GM19463 (cell line): ENCODE measurements at regions not wholly inside any gene's neighbourhood (a gene's known extent, or its start where the extent isn't known, plus 50 kb on each side); places are given as distances from the start of the nearest gene placed in this dataset.
"Not testable (repeated sequence)": the region's sequence is repeated elsewhere in the genome, so short reads cannot be mapped to it uniquely, and the experiment has no call there.

ENCODE experiments used
- ATAC-seq: cut with Tn5 transposase; IDR thresholded peaks from one replicate; pipeline ENCODE4 v1.9.1; 2021; ENCODE audit warnings: mild to moderate bottlenecking, moderate library complexity; ENCODE audit not compliant: unreplicated experiment

GRCh38 chr4:124075276-124075675 is 637.3 kb downstream of the ANKRD50 start:
- not testable (repeated sequence) for ATAC-seq

GRCh38 chr4:124079174-124079780 is 633.3 kb downstream of the ANKRD50 start:
- no peak for ATAC-seq

DNA sequence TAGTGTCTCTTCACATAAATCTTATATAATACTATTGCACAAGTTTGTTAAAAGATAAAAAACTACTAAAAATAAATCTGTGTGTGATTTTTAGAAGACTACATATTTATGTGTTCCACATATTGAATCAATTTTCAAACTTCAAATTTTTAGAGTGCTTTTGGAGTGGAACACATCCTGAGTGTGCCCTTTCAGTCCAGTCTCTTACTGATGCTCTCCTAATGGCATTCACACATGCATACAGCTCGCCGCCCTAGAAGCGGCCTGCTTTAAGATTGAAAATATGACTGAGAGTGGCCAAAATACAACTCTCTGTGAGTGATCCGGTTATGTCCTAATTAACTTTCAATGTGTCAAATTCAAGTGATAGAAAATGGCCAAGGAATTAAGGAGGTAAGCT is 628.8 kb downstream of the ANKRD50 start:
- no peak for ATAC-seq

GRCh38 chr4:124085561-124086180 is 626.9 kb downstream of the ANKRD50 start:
- no peak for ATAC-seq

DNA sequence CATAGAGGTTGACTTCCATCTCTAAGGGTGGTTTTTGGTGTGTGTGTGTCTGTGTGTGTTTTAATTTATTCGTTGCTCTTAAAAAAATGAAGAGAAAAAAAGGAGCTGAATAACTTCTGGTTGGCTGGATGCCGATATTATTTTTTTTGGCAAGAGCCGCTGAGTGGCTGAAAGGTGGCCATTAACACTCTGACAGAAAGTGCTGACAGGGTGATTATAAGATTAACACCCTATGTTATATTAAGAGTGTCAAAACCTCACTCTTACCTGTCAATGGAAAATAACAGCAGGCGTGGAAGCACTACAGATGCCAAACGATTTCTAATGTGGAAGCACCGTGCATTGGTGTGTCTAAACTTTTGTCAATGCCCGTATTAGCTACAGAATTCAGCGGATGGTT is 622.5 kb downstream of the ANKRD50 start:
- no peak for ATAC-seq

DNA sequence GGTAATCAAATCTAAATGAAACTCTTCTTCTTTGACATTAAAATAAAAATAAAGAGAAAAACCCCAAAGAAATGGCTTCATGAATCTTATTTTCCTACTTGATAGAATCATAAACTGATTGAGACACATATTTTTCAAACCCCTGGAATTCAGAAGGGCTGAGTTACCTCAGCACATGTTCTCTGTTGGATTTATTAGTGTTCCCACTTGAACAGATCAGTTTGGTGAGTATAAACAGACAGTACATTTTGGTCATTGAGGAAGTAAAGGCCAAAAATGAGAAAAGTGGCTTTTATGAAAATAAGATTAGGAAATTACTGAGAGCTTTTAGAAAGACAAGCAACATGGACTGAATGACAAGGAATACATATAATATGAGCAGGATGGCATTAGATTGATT is 620.4 kb downstream of the ANKRD50 start:
- ATAC-seq = no peak

- ATAC-seq = no peak
These were observed 620.0 kb downstream of the ANKRD50 start for GRCh38 chr4:124092541-124092984.

- ATAC-seq = no peak
These were observed 616.9 kb downstream of the ANKRD50 start for GRCh38 chr4:124095621-124096020.

GRCh38 chr4:124096290-124096689 is 616.2 kb downstream of the ANKRD50 start:
- no peak for ATAC-seq

DNA sequence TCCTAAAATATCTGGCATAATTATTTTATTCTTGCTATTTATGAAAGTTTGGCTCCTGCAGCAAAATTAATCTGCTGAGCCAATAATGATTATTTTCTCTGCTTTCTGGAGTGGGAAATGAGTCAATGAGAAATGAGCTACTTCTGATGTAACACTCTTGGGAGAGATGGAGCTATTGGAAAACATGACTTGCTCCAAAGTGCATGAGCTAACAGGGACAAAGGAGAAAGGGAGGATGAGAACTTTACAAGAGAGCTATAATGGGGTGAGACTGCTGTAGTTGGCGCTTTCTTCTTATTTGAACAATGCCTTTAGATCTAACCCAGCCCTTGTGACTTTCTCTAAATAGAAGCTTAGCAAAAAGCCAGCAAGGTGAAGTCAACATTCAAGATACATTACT is 615.1 kb downstream of the ANKRD50 start:
- no peak for ATAC-seq

DNA sequence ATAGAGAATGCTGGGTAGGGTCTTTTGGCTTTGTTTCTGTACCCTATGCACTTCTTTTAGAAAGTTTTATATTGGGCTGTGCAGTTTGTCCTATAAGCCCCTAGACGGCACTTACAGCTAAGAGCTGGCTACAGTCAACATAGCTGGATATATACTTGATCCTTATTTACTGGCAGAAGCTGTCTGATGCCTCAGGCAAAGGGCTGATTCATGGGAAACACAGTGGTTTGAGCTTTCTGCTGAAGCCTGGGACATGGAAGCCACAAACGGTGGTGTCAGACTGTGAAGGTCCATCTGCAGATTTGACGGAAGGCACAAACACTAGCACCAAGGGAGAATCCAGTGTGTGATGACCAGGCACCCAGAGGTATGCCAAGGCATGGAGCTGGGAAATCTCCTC is 608.4 kb downstream of the ANKRD50 start:
- ATAC-seq = no peak

GRCh38 chr4:124104628-124105027 is 607.9 kb downstream of the ANKRD50 start:
- ATAC-seq = no peak

DNA sequence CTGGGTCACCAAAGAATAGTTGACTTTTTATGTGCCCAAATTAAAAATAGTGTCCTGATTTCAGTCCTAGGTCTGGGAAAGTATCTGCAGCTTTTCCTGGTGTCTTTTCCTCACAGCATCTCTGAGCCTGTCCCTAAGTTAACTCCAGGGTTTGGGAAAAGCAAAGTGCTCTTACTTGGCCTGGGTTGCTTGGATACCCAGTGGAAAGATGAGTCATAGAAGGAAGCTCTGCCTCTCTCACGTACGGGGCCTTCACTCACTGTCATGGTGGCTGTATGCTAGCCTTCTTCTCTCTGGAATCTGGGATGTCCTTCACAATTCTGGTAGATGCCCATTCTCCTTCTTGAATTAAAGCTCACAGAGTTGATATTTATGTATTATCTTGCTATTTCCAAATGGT is 607.3 kb downstream of the ANKRD50 start:
- no peak for ATAC-seq

DNA sequence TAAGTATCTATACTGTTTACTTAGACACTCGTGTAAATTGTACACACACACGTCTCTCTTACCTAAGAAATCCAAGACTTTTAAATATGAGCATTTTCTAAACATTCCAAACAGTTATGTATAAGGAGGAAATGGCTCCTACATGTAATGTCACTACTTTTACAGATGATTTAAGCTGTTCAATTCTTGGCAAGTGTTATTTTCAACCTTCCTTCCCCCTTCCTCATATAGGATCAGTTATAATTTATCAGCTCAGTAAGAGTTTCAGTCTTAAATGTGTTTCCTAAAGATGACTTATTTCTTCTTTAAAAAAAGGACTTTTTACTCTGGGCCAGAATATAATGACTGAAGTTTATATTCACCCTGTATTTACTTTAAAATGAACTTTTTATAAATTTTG is 601.1 kb downstream of the ANKRD50 start:
- no peak for ATAC-seq

GRCh38 chr4:124111922-124112321 is 600.6 kb downstream of the ANKRD50 start:
- ATAC-seq = no peak

- ATAC-seq = no peak
These were observed 594.5 kb downstream of the ANKRD50 start for GRCh38 chr4:124118061-124118460.

DNA sequence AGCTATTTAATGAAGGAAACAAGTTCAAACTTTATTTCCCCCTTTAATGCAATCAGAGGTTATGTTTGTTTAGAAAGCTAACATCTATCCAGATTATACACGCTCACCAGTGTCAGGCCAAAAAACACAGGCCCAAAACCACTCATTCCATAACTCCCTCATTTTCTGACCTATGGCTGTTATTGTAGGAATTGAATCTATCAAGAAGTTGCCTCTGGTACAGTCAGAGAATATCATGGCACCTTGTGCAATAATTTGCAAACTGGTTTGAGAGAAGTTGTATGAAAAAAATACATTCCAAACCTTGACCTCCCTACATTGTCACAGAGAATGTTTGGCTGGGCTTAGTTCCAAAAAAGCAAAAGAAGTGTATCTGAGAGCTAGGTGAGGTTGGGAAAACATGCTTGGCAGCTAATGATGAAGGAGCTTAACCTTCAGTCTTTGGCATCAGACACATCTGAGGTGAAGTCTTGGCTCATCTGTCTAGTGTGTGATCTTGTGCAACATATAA is 591.0 kb downstream of the ANKRD50 start:
- no peak for ATAC-seq

DNA sequence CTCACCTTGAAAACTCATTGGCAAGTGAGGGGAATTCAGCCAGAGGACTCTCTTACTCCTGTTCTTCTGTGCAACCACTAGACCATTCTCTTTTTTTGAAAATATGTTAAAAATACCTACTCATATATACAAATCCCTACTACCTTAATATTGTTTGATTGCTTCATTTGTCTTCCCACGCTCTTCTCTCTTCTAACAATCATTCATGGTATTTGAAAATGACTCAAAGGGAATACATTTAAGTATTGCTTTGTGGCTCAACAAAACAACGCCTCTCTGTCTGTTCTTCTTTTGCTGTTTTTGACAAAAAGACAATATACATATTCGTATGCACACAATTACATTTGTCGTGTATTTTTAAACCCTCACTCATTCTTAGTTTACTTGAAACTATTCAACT is 589.4 kb downstream of the ANKRD50 start:
- ATAC-seq = no peak

DNA sequence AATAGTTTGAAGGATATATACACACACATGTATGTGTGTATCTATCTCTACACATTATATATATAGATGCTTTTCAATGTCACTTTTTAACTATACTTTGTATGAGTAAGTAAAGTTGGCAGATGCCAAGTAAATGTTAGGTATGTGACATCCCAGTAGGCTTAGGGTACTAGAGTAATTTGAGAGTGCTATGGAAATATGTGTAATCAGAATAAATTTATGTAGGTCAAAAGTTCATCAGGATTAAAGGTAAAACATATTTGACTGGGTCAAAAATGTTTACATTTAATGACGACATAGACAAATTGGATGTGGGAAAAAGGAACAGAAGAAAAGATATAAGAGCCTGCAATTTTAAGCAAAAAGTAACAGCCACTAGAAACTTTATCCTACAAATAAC is 588.8 kb downstream of the ANKRD50 start:
- ATAC-seq = no peak

DNA sequence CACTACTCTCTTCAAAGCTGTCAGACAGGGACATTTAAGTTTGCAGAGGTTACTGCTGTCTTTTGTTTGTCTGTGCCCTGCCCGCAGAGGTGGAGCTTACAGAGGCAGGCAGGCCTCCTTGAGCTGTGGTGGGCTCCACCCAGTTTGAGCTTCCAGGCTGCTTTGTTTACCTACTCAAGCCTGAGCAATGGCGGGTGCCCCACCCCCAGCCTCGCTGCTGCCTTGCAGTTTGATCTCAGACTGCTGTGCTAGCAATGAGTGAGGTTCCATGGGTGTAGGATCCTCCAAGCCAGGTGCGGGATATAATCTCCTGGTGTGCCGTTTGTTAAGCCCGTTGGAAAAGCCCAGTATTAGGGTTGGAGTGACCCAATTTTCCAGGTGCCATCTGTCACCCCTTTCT is 581.2 kb downstream of the ANKRD50 start:
- ATAC-seq = not testable (repeated sequence)

GRCh38 chr4:124132161-124132560 is 580.4 kb downstream of the ANKRD50 start:
- ATAC-seq = no peak

DNA sequence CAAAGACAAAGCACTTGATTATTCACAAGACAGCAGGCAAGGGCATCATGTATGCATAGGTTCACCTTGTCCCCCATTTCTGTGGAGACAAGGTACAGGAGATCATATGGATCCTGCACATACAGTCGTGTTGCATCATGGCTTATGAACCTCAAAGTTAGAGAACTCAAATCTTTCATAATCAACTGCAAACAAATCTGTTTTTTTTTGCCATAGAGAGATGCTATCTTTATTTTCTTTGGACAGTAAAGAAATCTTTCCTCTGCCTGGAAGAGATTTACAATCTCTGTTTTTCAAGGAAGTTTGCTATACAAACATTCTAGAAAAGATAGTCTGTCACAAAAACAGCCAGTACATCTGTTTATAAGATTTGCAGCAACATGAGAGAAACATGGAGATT is 578.8 kb downstream of the ANKRD50 start:
- no peak for ATAC-seq

GRCh38 chr4:124135409-124135813 is 577.1 kb downstream of the ANKRD50 start:
- ATAC-seq = no peak
